Endodermal cell (in vitro differentiated cells): ENCODE measurements at regions not wholly inside any gene's neighbourhood (a gene's known extent, or its start where the extent isn't known, plus 50 kb on each side); places are given as distances from the start of the nearest gene placed in this dataset.

Experiments
- DNase-seq: peaks from one replicate; pipeline ENCODE4 v3.0.0-alpha.2; 2017
- H3K27ac ChIP-seq: 2 replicates; pipeline ENCODE4 v1.5.1; 2013; ENCODE audit warnings: mild to moderate bottlenecking, low read depth, low read length, moderate library complexity
- H3K27me3 ChIP-seq: 2 replicates; pipeline ENCODE4 v1.6.1; 2013; ENCODE audit warnings: mild to moderate bottlenecking, low read length, moderate library complexity; ENCODE audit not compliant: insufficient read depth, control insufficient read depth, poor library complexity, severe bottlenecking
- H3K36me3 ChIP-seq: 2 replicates; pipeline ENCODE4 v1.7.0; 2013; ENCODE audit warnings: mild to moderate bottlenecking, low read length, moderate library complexity; ENCODE audit not compliant: control insufficient read depth, insufficient read depth
- H3K4me1 ChIP-seq: one replicate; pipeline ENCODE4 v1.7.0; 2013; ENCODE audit warnings: low read length; ENCODE audit not compliant: control insufficient read depth, insufficient read depth
- H3K4me3 ChIP-seq: 2 replicates; pipeline ENCODE4 v1.5.1; 2013; ENCODE audit warnings: mild to moderate bottlenecking, low read length, moderate library complexity
- H3K9ac ChIP-seq: 2 replicates; pipeline ENCODE4 v1.6.1; 2013; ENCODE audit warnings: mild to moderate bottlenecking, low read length, moderate library complexity; ENCODE audit not compliant: poor library complexity, severe bottlenecking; ENCODE audit errors: extremely low read depth
- H3K9me3 ChIP-seq: 2 replicates; pipeline ENCODE4 v1.6.1; 2013; ENCODE audit warnings: mild to moderate bottlenecking, low read length, moderate library complexity; ENCODE audit not compliant: control insufficient read depth
- H3K27ac Mint-ChIP-seq: 2 replicates; pipeline ENCODE4 v1.8.0; 2020; ENCODE audit warnings: mixed read lengths
- H3K27me3 Mint-ChIP-seq: 2 replicates; pipeline ENCODE4 v1.8.0; 2021; ENCODE audit warnings: mild to moderate bottlenecking, mixed read lengths; ENCODE audit not compliant: insufficient read depth
- H3K36me3 Mint-ChIP-seq: 2 replicates; pipeline ENCODE4 v1.8.0; 2020; ENCODE audit warnings: low read depth, mixed read lengths
- H3K4me1 Mint-ChIP-seq: 2 replicates; pipeline ENCODE4 v1.8.0; 2020; ENCODE audit warnings: mixed read lengths
- H3K4me3 Mint-ChIP-seq: 2 replicates; pipeline ENCODE4 v1.8.0; 2020; ENCODE audit warnings: mild to moderate bottlenecking, moderate library complexity, mixed read lengths
- H3K9me3 Mint-ChIP-seq: 2 replicates; pipeline ENCODE4 v1.8.0; 2020; ENCODE audit warnings: mild to moderate bottlenecking, mixed read lengths
- WGBS, 2 experiments: methylation state at CpG; one replicate each; pipeline versions ENCODE4 v1.1.5 to v1.1.7; 2013; ENCODE audit warnings: missing lambda C conversion rate in 2 of 2, mixed read lengths in 1 of 2; ENCODE audit not compliant: insufficient coverage in 1 of 2, insufficient read length in 1 of 2; 5-methylcytosine and 5-hydroxymethylcytosine counted together
- TF ChIP-seq, protein P1 (sequence below): fragments of 200-600 bp; sonication (generic); conservative IDR thresholded peaks from 2 replicates; pipeline ENCODE4 v1.5.0; 2021; ENCODE audit warnings: antibody characterized with exemption, mild to moderate bottlenecking

DNA sequence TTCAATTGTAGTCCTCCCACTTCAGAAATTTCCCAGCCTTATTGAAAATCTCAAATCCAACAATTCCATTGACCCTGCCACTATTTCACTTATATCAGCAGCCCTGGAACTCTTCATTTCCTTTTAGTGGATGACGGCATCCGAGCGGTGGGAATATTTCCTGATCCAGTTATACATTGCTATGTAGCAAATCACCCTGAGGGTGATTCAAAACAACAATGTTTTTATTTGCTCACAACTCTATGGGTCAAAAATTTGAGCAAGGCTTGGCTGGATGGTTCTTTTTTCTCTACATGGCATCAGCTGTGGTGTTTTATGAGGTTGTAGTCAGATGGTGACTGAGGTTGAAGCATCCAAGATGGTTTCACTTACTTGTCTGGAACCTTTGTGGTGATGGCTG lies 70.5 kb downstream of the CHST2 start:
- TF ChIP-seq, protein P1, sequence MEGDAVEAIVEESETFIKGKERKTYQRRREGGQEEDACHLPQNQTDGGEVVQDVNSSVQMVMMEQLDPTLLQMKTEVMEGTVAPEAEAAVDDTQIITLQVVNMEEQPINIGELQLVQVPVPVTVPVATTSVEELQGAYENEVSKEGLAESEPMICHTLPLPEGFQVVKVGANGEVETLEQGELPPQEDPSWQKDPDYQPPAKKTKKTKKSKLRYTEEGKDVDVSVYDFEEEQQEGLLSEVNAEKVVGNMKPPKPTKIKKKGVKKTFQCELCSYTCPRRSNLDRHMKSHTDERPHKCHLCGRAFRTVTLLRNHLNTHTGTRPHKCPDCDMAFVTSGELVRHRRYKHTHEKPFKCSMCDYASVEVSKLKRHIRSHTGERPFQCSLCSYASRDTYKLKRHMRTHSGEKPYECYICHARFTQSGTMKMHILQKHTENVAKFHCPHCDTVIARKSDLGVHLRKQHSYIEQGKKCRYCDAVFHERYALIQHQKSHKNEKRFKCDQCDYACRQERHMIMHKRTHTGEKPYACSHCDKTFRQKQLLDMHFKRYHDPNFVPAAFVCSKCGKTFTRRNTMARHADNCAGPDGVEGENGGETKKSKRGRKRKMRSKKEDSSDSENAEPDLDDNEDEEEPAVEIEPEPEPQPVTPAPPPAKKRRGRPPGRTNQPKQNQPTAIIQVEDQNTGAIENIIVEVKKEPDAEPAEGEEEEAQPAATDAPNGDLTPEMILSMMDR, result no peak
- Histone ChIP-seq H3K4me1 (no peaks in the 10 kb centered on the region), H3K27me3 (no peaks in the 10 kb centered on the region), H3K9ac (no peak overlapping the region), H3K36me3 (no peaks in the 10 kb centered on the region), H3K9me3 (no peaks in the 10 kb centered on the region), H3K4me3 (no peak overlapping the region), H3K27ac (no peak overlapping the region)
- Mint-ChIP-seq H3K27ac (no peak overlapping the region), H3K4me1 (no peaks in the 10 kb centered on the region), H3K9me3 (peaks cover 2% of the 10 kb centered on the region), H3K36me3 (no peaks in the 10 kb centered on the region), H3K27me3 (peaks cover 3% of the 10 kb centered on the region), H3K4me3 (no peak overlapping the region)
- 79 to 94% methylated on average over 3 of the region's 3 CpGs for WGBS, 2 experiments
- DNase-seq, result no peak

DNA sequence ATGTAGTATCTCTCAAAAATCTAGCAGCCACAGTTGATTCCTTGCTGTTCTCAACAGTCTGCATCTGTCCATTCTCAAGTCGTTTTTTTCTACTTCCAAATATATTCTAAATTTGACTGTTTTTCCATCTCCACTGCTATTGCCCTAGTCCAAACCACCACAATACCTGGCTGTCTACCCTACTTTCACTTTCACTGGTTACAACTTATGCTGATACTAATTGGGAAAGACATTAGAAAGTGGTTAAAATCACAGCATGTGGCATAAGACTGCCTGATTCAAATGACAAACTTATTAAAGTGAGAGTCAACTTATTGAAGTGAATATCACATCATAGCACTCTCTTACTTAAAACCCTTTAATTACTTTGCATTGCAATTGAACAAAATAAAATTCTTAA lies 72.6 kb downstream of the CHST2 start:
- no peaks in the 10 kb centered on the region for H3K27me3 ChIP-seq
- no peaks in the 10 kb centered on the region for H3K4me1 ChIP-seq
- no peak overlapping the region for H3K4me3 ChIP-seq
- H3K36me3 Mint-ChIP-seq, result no peaks in the 10 kb centered on the region
- no peak overlapping the region for H3K27ac ChIP-seq
- no peak overlapping the region for H3K9ac ChIP-seq
- TF ChIP-seq, protein P1, result no peak
- DNase-seq, result no peak
- no peaks in the 10 kb centered on the region for H3K9me3 ChIP-seq
- H3K27ac Mint-ChIP-seq, result no peak overlapping the region
- peaks cover 2% of the 10 kb centered on the region for H3K9me3 Mint-ChIP-seq
- H3K4me1 Mint-ChIP-seq, result no peaks in the 10 kb centered on the region
- H3K36me3 ChIP-seq, result no peaks in the 10 kb centered on the region
- peaks cover 3% of the 10 kb centered on the region for H3K27me3 Mint-ChIP-seq
- no peak overlapping the region for H3K4me3 Mint-ChIP-seq
- 80 to 100% methylated on average over 1 of the region's 1 CpG for WGBS, 2 experiments

DNA sequence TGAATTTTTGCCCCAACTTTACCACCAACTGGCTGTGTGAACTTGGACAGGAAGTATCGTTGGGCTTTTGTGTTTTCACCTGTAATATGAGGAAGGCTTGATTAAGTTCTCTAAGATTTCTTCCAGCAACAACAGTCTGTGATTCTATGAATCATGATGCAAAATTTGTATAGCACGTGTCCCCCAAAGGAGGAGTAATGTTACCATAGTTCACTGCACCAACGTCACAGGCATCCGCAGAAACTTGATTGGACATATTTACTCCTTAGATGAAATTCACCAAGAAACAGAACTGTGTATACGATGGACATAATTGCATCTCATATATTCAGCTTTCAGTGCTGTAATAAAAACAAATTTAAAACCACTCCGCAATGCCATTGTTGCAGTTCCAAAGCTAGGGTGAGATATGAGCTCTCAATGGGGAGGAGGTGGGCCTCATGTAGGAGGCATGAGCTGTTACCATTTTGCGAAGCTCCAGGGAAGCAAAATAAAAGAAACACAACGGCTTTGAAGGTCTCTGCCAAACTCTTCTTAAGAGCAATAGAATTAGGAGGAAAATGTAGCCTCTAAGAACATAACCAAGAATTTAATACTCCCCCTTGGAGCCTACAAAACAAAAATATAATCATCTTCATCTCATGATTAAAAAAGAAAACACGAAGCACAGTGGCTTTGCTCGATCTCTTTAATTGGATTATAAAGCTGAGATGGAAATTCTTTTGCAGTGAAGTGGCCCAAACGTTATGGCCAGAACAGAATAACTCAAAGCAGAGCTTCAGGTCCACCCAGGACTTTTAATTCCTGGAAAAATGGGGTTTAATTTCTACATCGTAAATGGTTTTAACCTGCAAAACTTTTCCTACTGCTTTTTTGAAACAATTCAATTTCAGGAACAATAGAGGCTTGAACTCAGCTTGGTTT lies 80.7 kb downstream of the CHST2 start:
- Histone ChIP-seq H3K27ac (no peak overlapping the region), H3K9me3 (no peaks in the 10 kb centered on the region), H3K4me1 (peaks cover 15% of the 10 kb centered on the region), H3K27me3 (no peaks in the 10 kb centered on the region), H3K4me3 (no peak overlapping the region), H3K9ac (no peak overlapping the region), H3K36me3 (no peaks in the 10 kb centered on the region)
- Mint-ChIP-seq H3K36me3 (no peaks in the 10 kb centered on the region), H3K27me3 (no peaks in the 10 kb centered on the region), H3K4me3 (no peak overlapping the region), H3K27ac (no peak overlapping the region), H3K9me3 (no peaks in the 10 kb centered on the region), H3K4me1 (peaks cover 21% of the 10 kb centered on the region)
- no peak for DNase-seq
- WGBS, 2 experiments, result 87 to 92% methylated on average over 7 to 12 of the region's 12 CpGs
- TF ChIP-seq, protein P1, result no peak
